NB4 (cell line): ENCODE measurements at regions not wholly inside any gene's neighbourhood (a gene's known extent, or its start where the extent isn't known, plus 50 kb on each side); places are given as distances from the start of the nearest gene placed in this dataset.
A peak's percentile ranks its signal among the peaks of the same experiment; 100 is the strongest.

Source experiments
- MYC ChIP-seq: IDR thresholded peaks from 2 replicates; pipeline ENCODE4 v1.6.1; 2011; ENCODE audit warnings: low read depth, low read length
- POLR2A ChIP-seq: IDR thresholded peaks from 2 replicates; pipeline ENCODE4 v1.6.1; 2011; ENCODE audit warnings: mild to moderate bottlenecking; ENCODE audit not compliant: insufficient read length; ENCODE audit errors: extremely low read depth
- TF ChIP-seq, protein P1 (sequence below): IDR thresholded peaks from one replicate; pipeline ENCODE4 v1.5.1; 2012; ENCODE audit warnings: low read depth, low read length
- TF ChIP-seq, protein P2 (sequence below): IDR thresholded peaks from 2 replicates; pipeline ENCODE4 v1.6.1; 2011; ENCODE audit warnings: low read depth, low read length

DNA sequence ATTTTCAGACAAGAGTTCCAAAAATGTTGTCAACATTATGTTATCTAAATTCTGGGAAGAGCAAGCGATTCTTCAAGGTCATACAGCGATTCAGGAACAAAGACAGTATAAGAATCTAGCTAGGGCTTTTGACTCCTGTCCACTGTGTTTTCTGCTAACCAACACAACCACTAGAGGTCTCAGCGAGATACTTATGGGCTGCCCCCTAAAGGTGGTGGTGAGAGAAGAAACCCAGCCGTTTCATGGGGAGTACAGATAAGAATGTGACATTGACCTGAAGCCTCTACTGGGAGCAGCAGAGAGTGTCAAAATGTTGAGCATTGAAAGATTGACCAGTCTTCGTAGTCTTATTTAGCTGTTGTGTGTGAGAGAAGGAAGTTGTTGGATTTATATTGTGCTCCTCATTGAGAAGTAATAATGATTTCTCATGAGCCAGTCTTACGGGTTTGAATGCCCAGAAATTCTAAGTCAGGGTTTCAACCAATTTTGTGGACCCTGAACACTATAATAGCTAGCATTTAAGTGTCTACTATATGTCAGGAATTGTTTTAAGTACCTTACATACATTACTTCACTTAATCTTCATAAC lies 168.3 kb downstream of the SPRY1 start:
- TF ChIP-seq POLR2A = no peak
- TF ChIP-seq, protein P1, sequence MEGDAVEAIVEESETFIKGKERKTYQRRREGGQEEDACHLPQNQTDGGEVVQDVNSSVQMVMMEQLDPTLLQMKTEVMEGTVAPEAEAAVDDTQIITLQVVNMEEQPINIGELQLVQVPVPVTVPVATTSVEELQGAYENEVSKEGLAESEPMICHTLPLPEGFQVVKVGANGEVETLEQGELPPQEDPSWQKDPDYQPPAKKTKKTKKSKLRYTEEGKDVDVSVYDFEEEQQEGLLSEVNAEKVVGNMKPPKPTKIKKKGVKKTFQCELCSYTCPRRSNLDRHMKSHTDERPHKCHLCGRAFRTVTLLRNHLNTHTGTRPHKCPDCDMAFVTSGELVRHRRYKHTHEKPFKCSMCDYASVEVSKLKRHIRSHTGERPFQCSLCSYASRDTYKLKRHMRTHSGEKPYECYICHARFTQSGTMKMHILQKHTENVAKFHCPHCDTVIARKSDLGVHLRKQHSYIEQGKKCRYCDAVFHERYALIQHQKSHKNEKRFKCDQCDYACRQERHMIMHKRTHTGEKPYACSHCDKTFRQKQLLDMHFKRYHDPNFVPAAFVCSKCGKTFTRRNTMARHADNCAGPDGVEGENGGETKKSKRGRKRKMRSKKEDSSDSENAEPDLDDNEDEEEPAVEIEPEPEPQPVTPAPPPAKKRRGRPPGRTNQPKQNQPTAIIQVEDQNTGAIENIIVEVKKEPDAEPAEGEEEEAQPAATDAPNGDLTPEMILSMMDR = peak; percentile 99
- peak; percentile 37; the same call in 1 of the 2 replicates for TF ChIP-seq MYC
- TF ChIP-seq, protein P2, sequence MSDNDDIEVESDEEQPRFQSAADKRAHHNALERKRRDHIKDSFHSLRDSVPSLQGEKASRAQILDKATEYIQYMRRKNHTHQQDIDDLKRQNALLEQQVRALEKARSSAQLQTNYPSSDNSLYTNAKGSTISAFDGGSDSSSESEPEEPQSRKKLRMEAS = peak; percentile 44
